ENCODE measurements at regions not wholly inside any gene's neighbourhood (a gene's known extent, or its start where the extent isn't known, plus 50 kb on each side); places are given as distances from the start of the nearest gene placed in this dataset.

DNA sequence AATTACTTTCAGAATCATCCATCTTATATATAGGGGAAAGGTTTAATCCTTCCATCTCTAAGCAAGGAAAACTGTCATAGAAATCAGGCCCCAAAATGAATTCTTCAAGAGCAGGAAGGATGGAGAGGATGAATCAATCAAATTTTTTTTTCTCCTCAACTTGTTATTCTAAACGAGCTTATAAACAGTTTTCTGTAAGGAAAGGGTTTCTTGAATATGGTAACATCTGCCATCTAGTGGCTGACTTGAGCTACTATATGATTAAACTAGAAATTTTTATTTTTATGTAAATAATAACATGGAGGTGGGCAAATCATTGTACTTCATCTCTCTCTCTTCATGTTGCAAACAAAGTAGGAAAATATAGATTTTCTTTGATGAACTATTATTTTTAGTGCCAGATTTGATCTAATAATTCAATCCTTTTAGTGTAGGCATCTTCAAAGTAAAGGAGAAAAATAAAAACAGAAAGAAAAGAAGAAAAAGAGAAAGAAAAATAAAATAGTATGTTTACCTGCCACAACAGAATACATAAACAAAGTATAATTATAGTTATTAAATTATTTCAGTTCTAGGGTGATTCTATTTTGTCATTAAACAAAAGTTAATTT, 146.6 kb downstream of the SERPINI1 start:
- H3K4me1 ChIP-seq (ENCODE audit: control insufficient read depth in 2 of 2, insufficient read depth in 2 of 2, low read length in 1 of 2) = no peaks in the 10 kb centered on the region
- no peaks in the 10 kb centered on the region for H3K9me3 ChIP-seq (ENCODE audit: control insufficient read depth in 2 of 2, insufficient read depth in 1 of 2, low read depth in 1 of 2, low read length in 1 of 2)
- no peak overlapping the region for H3K4me3 ChIP-seq (ENCODE audit: low read depth in 1 of 2, low read length in 2 of 2)
- H3K27me3 ChIP-seq (ENCODE audit: control insufficient read depth in 1 of 2, insufficient read depth in 2 of 2, low read length in 2 of 2) = no peaks in the 10 kb centered on the region
- H3K27ac ChIP-seq (ENCODE audit: low read depth in 2 of 2, low read length in 1 of 2) = no peak overlapping the region
- WGBS, 2 donors = 0% methylated on average over 1 of the region's 1 CpG
- H3K36me3 ChIP-seq (ENCODE audit: control insufficient read depth in 2 of 2, insufficient read depth in 2 of 2, low read length in 1 of 2) = no peaks in the 10 kb centered on the region

DNA sequence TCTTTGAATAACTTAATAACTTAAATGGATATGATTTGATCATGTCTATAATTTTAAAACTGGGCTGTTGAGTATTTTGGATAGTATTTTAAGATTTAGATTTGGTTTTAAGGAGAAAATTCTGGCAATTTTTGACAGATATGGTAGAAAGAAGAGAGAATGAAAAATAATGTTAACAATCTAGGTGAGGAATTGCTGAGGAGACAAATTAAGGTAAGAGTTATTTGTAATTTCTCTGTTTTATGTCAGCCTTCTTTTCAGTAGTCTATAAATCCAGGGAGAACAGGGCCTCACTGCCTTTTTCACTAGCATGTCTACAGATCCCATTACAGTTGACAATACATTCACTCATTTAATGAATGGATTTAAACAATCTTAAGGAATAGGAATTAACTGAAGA, 144.7 kb downstream of the SERPINI1 start:
- Histone ChIP-seq H3K27me3 (ENCODE audit: control insufficient read depth in 1 of 2, insufficient read depth in 2 of 2, low read length in 2 of 2) (no peaks in the 10 kb centered on the region), H3K4me1 (ENCODE audit: control insufficient read depth in 2 of 2, insufficient read depth in 2 of 2, low read length in 1 of 2) (no peaks in the 10 kb centered on the region), H3K36me3 (ENCODE audit: control insufficient read depth in 2 of 2, insufficient read depth in 2 of 2, low read length in 1 of 2) (no peaks in the 10 kb centered on the region), H3K9me3 (ENCODE audit: control insufficient read depth in 2 of 2, insufficient read depth in 1 of 2, low read depth in 1 of 2, low read length in 1 of 2) (no peaks in the 10 kb centered on the region), H3K4me3 (ENCODE audit: low read depth in 1 of 2, low read length in 2 of 2) (no peak overlapping the region), H3K27ac (ENCODE audit: low read depth in 2 of 2, low read length in 1 of 2) (no peak overlapping the region)

DNA sequence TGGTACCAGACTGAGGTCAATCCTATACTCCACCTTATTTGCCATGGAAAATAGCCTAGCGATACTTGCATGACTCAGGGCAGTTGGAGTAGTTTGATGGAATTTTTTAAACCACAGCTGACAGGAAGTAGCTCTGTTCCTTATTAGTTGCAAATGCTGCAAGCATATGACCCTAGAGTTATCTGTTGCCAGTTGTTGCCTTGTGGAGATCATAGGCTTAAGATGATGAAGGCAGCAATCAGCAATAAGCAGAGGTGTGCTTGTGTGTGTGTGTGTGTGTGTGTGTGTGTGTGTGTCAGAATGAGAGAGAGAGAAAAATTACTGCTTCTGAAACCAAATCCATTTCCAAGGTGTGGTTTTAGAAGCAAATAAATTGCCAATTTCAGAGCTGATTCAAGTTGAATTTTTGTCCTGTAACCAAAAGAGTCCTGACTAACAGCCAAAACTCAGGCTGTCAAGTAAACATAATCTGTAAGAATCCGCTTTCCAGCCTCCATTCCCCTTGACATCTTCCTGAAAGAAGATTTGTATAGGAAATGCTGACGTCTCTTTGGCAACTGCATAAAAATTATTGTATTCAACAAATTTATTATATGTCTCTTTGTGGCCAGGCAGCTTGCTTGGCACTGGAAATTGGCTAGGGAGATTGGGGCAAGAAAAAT, 141.2 kb downstream of the SERPINI1 start:
- Histone ChIP-seq H3K4me1 (ENCODE audit: control insufficient read depth in 2 of 2, insufficient read depth in 2 of 2, low read length in 1 of 2) (no peaks in the 10 kb centered on the region), H3K27me3 (ENCODE audit: control insufficient read depth in 1 of 2, insufficient read depth in 2 of 2, low read length in 2 of 2) (no peaks in the 10 kb centered on the region), H3K4me3 (ENCODE audit: low read depth in 1 of 2, low read length in 2 of 2) (no peak overlapping the region), H3K9me3 (ENCODE audit: control insufficient read depth in 2 of 2, insufficient read depth in 1 of 2, low read depth in 1 of 2, low read length in 1 of 2) (no peaks in the 10 kb centered on the region), H3K36me3 (ENCODE audit: control insufficient read depth in 2 of 2, insufficient read depth in 2 of 2, low read length in 1 of 2) (no peaks in the 10 kb centered on the region), H3K27ac (ENCODE audit: low read depth in 2 of 2, low read length in 1 of 2) (peak overlapping the region; percentile 3 to 42)
- 11 to 39% methylated on average over 3 of the region's 3 CpGs for WGBS, 2 donors

Data from esophagus (tissue), 2 donors.